H1 (cell line): ENCODE measurements at regions not wholly inside any gene's neighbourhood (a gene's known extent, or its start where the extent isn't known, plus 50 kb on each side); places are given as distances from the start of the nearest gene placed in this dataset.

Experiments used
- CHD2 ChIP-seq: IDR thresholded peaks from 2 replicates; pipeline ENCODE4 v1.6.1; 2012; ENCODE audit warnings: low read length, improper control_type of control experiment
- EGR1 ChIP-seq: IDR thresholded peaks from 2 replicates; pipeline ENCODE4 v1.6.1; 2011; ENCODE audit warnings: low read depth, low read length, borderline replicate concordance
- HDAC2 ChIP-seq, 2 experiments: fragments of 300-600 bp in 1 of 2; sonication (generic) in 1 of 2; IDR thresholded peaks; 2 replicates each; pipeline ENCODE4 v1.6.1; 2011 to 2012; ENCODE audit warnings: low read depth in 2 of 2, low read length in 2 of 2, mild to moderate bottlenecking in 2 of 2, moderate library complexity in 2 of 2, borderline replicate concordance in 1 of 2, inconsistent platforms in 1 of 2
- MAFK ChIP-seq: IDR thresholded peaks from 2 replicates; pipeline ENCODE4 v1.6.1; 2012; ENCODE audit warnings: low read depth, mild to moderate bottlenecking, improper control_type of control experiment, low read length
- NANOG ChIP-seq: IDR thresholded peaks from 2 replicates; pipeline ENCODE4 v1.6.1; 2011; ENCODE audit warnings: low read length, low read depth, mild to moderate bottlenecking, inconsistent platforms; ENCODE audit not compliant: insufficient read depth, poor library complexity, severe bottlenecking

DNA sequence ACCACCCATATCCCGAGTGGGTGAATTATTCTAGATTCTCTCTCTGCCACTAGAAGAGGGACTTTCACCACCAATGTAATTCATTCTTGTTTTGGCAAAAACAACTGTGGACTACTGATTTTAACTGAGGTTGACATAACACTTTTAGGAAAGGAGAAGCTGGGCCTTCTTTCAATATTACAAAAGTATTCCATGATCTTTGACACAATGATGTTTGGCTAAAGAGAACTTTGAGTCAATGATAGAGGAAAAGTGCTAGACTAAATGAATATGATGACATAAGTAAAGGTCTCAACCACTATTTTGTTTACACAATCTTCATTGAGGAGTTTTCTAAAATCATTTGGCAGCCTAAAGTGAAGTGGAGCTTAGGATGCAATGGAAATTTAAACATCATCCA, 336.9 kb upstream of the PDE4D start (continued):
- TF ChIP-seq EGR1 (no peak), MAFK (no peak), NANOG (no peak), CHD2 (no peak), HDAC2 (IDR thresholded peaks at IDR 0.05; ENCODE audit: borderline replicate concordance in 1 of 2, low read depth in 2 of 2, low read length in 2 of 2) (no peak)
